SU-DHL-6 (cell line): ENCODE measurements at regions not wholly inside any gene's neighbourhood (a gene's known extent, or its start where the extent isn't known, plus 50 kb on each side); places are given as distances from the start of the nearest gene placed in this dataset.

Source experiments
- EZH2phosphoT487 ChIP-seq: fragments of 200-600 bp; sonication (generic), shearing (Covaris generic); conservative IDR thresholded peaks from 2 replicates; pipeline ENCODE4 v1.6.1; 2018; ENCODE audit warnings: mild to moderate bottlenecking, antibody characterized with exemption, low read length, moderate library complexity, mixed read lengths
- TF ChIP-seq, protein P1 (sequence below): fragments of 200-600 bp; sonication (generic); IDR thresholded peaks from one replicate; pipeline ENCODE4 v1.5.1; 2017; ENCODE audit warnings: antibody characterized with exemption, mild to moderate bottlenecking, low read length, moderate library complexity; ENCODE audit not compliant: insufficient read depth, poor library complexity, severe bottlenecking

DNA sequence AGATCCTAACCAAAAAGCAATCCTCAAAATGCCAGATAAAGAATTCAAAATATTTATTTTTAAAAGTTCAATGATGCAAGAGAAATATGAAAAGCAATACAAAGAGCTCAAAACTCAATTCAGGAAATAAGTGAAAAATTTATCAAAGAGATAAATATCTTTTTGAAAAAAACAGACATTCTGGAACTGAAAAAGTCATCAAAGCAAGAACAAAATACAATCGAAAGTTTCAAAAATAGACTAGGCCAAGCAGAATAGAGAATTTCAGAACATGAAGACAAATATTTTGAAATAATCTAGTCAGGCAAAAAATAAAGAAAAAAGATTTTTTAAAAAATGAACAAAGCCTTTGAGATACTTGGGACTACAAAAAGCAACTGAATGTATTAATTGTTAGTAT, 83.4 kb upstream of the STT3B start:
- TF ChIP-seq, protein P1, sequence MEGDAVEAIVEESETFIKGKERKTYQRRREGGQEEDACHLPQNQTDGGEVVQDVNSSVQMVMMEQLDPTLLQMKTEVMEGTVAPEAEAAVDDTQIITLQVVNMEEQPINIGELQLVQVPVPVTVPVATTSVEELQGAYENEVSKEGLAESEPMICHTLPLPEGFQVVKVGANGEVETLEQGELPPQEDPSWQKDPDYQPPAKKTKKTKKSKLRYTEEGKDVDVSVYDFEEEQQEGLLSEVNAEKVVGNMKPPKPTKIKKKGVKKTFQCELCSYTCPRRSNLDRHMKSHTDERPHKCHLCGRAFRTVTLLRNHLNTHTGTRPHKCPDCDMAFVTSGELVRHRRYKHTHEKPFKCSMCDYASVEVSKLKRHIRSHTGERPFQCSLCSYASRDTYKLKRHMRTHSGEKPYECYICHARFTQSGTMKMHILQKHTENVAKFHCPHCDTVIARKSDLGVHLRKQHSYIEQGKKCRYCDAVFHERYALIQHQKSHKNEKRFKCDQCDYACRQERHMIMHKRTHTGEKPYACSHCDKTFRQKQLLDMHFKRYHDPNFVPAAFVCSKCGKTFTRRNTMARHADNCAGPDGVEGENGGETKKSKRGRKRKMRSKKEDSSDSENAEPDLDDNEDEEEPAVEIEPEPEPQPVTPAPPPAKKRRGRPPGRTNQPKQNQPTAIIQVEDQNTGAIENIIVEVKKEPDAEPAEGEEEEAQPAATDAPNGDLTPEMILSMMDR: no peak
- TF ChIP-seq EZH2phosphoT487: no peak
